Activated naive CD4-positive, alpha-beta T cell treated with anti-CD3 and anti-CD28 coated beads for 36 hours (primary cell): ENCODE measurements at regions not wholly inside any gene's neighbourhood (a gene's known extent, or its start where the extent isn't known, plus 50 kb on each side); places are given as distances from the start of the nearest gene placed in this dataset.

Experiments
- CTCF ChIA-PET: fragments of 350-600 bp; sonication (Branson Sonifier 250); formaldehyde crosslinking; loops from one replicate; lab custom pipeline; 2021; ENCODE audit warnings: antibody characterized with exemption; lab: Charles Lee
- DNase-seq: peaks from one replicate; pipeline ENCODE4 v3.0.0-alpha.2; 2020
- H3K27ac Mint-ChIP-seq: one replicate; pipeline ENCODE4 v1.8.0; 2021; ENCODE audit warnings: mild to moderate bottlenecking, mixed read lengths
- H3K27me3 Mint-ChIP-seq: one replicate; pipeline ENCODE4 v1.8.0; 2021; ENCODE audit warnings: low read depth, mixed read lengths
- H3K36me3 Mint-ChIP-seq: one replicate; pipeline ENCODE4 v1.8.0; 2021; ENCODE audit warnings: low read depth, mixed read lengths
- H3K4me1 Mint-ChIP-seq: one replicate; pipeline ENCODE4 v1.8.0; 2021; ENCODE audit warnings: low read depth, mixed read lengths
- H3K4me3 Mint-ChIP-seq: one replicate; pipeline ENCODE4 v1.8.0; 2021; ENCODE audit warnings: mild to moderate bottlenecking, moderate library complexity, mixed read lengths
- H3K9me3 Mint-ChIP-seq: one replicate; pipeline ENCODE4 v1.8.0; 2021; ENCODE audit warnings: mixed read lengths
- intact Hi-C: fragments of 100-400 bp; cut with micrococcal nuclease; formaldehyde crosslinking; loops from one replicate; pipeline ENCODE4 v1.15.1; 2023

DNA sequence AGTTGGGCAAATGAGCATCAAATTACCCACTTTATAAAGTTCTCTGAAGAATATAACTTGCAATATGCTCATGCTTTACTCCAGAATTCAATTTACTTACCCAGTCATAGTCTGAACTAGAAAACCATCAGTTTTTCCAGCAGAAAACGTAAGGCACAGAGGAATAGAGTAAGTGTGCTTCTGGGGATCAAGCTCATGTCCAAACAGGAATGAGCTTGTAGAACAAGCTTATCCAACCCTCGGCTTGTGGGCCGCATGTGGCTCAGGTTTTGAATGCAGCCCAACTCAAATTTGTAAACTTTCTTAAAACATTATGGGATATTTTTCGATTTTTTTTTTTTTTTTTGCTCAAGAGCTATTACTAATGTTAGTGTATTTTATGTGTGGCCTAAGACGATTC, 308.5 kb upstream of the KLF12 start:
- H3K36me3 Mint-ChIP-seq = no peaks in the 10 kb centered on the region
- no peak overlapping the region for H3K27ac Mint-ChIP-seq
- H3K4me3 Mint-ChIP-seq = no peak overlapping the region
- DNase-seq = no peak
- no peaks in the 10 kb centered on the region for H3K27me3 Mint-ChIP-seq
- CTCF ChIA-PET = interaction anchor here (0.7 kb wide), 1 partner anchor 60 kb away, joined by 3 read pairs; no protein-coding TSS in a partner anchor
- intact Hi-C loops = no loop called here
- H3K9me3 Mint-ChIP-seq = no peaks in the 10 kb centered on the region
- H3K4me1 Mint-ChIP-seq = no peaks in the 10 kb centered on the region

- DNase-seq = no peak
- H3K4me3 Mint-ChIP-seq = no peak overlapping the region
- CTCF ChIA-PET = no interaction called here
- H3K36me3 Mint-ChIP-seq = no peaks in the 10 kb centered on the region
- H3K27me3 Mint-ChIP-seq = no peaks in the 10 kb centered on the region
- intact Hi-C loops = no loop called here
- no peaks in the 10 kb centered on the region for H3K4me1 Mint-ChIP-seq
- H3K27ac Mint-ChIP-seq = no peak overlapping the region
- H3K9me3 Mint-ChIP-seq = no peaks in the 10 kb centered on the region
Measured at GRCh38 chr13:74438901-74439300, 304.7 kb upstream of the KLF12 start.

GRCh38 chr13:74434782-74435181, 300.6 kb upstream of the KLF12 start:
- no peak for DNase-seq
- no peaks in the 10 kb centered on the region for H3K4me1 Mint-ChIP-seq
- no peaks in the 10 kb centered on the region for H3K27me3 Mint-ChIP-seq
- CTCF ChIA-PET = no interaction called here
- no peaks in the 10 kb centered on the region for H3K9me3 Mint-ChIP-seq
- intact Hi-C loops = no loop called here
- H3K4me3 Mint-ChIP-seq = no peak overlapping the region
- no peak overlapping the region for H3K27ac Mint-ChIP-seq
- no peaks in the 10 kb centered on the region for H3K36me3 Mint-ChIP-seq

- intact Hi-C loops = no loop called here
- H3K4me1 Mint-ChIP-seq = no peaks in the 10 kb centered on the region
- CTCF ChIA-PET = no interaction called here
- no peaks in the 10 kb centered on the region for H3K36me3 Mint-ChIP-seq
- no peak overlapping the region for H3K27ac Mint-ChIP-seq
- no peaks in the 10 kb centered on the region for H3K27me3 Mint-ChIP-seq
- DNase-seq = no peak
- peaks cover 1% of the 10 kb centered on the region for H3K9me3 Mint-ChIP-seq
- H3K4me3 Mint-ChIP-seq = no peak overlapping the region
Measured at GRCh38 chr13:74424455-74424854, 290.3 kb upstream of the KLF12 start.

DNA sequence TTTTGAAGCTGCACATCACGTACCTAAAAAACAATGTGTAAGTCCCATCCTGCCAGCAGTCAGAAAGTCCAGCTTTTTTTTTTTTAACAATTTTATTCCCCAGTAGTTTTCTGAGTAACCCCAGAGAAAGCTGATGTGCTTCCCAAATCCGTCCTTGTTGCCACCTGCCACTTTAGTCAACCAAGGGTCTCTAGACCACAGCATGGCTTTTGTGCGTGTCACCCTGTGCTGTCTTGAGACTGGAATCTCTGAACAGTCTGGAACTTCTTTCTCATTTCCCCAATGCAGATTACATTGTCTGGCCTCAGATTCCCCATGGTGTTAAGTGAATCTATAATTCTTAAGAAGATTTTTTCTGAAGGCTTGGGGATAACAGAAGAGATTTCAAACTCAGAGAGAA, 289.2 kb upstream of the KLF12 start:
- Mint-ChIP-seq H3K36me3 (no peaks in the 10 kb centered on the region), H3K9me3 (peaks cover 1% of the 10 kb centered on the region), H3K27ac (no peak overlapping the region), H3K4me3 (no peak overlapping the region), H3K4me1 (no peaks in the 10 kb centered on the region), H3K27me3 (no peaks in the 10 kb centered on the region)
- intact Hi-C loops = no loop called here
- CTCF ChIA-PET = interaction anchor here (0.6 kb wide), 1 partner anchor 305 kb away, joined by 3 read pairs; no protein-coding TSS in a partner anchor
- DNase-seq = no peak

GRCh38 chr13:74414458-74414857, 280.3 kb upstream of the KLF12 start:
- H3K4me1 Mint-ChIP-seq = no peaks in the 10 kb centered on the region
- no peaks in the 10 kb centered on the region for H3K9me3 Mint-ChIP-seq
- no peak overlapping the region for H3K4me3 Mint-ChIP-seq
- H3K27me3 Mint-ChIP-seq = no peaks in the 10 kb centered on the region
- intact Hi-C loops = no loop called here
- DNase-seq = no peak
- CTCF ChIA-PET = interaction anchor here (0.6 kb wide), 1 partner anchor 40 kb away, joined by 5 read pairs; no protein-coding TSS in a partner anchor
- H3K36me3 Mint-ChIP-seq = peaks cover 3% of the 10 kb centered on the region
- H3K27ac Mint-ChIP-seq = no peak overlapping the region

GRCh38 chr13:74413482-74413881, 279.3 kb upstream of the KLF12 start:
- H3K9me3 Mint-ChIP-seq = no peaks in the 10 kb centered on the region

DNA sequence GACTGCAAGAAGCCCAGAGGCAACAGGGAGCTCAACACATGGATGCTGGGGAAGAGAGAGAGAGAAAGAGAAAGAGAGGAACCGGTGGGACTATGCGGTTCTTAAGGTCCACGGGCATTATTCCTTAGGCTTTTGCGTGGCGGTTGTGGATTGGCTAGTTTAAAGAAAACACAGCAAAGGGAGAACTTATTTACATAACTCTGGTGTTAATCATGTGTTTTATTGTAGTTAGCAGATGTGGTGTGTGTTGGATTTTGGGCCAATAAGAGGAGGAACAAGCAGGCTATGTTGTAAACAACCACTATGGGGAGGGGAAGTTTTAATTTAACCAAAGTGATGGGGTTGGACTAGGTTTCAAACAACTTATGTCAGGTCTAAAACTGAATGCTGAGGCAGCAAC, 275.3 kb upstream of the KLF12 start:
- Mint-ChIP-seq H3K27me3 (no peaks in the 10 kb centered on the region), H3K4me1 (no peaks in the 10 kb centered on the region), H3K36me3 (peaks cover 9% of the 10 kb centered on the region), H3K9me3 (peaks cover 1% of the 10 kb centered on the region), H3K4me3 (no peak overlapping the region), H3K27ac (no peak overlapping the region)
- DNase-seq = no peak
- intact Hi-C loops = no loop called here
- CTCF ChIA-PET = no interaction called here

More at GRCh38 chr13:74413482-74413881, 279.3 kb upstream of the KLF12 start:
- peaks cover 4% of the 10 kb centered on the region for H3K36me3 Mint-ChIP-seq
- no peaks in the 10 kb centered on the region for H3K27me3 Mint-ChIP-seq
- no peak overlapping the region for H3K27ac Mint-ChIP-seq
- intact Hi-C loops = no loop called here
- H3K4me1 Mint-ChIP-seq = no peaks in the 10 kb centered on the region
- no peak for DNase-seq
- H3K4me3 Mint-ChIP-seq = no peak overlapping the region
- CTCF ChIA-PET = no interaction called here

GRCh38 chr13:74406420-74406819, 272.2 kb upstream of the KLF12 start:
- H3K9me3 Mint-ChIP-seq = peaks cover 1% of the 10 kb centered on the region
- H3K4me3 Mint-ChIP-seq = no peak overlapping the region
- no peaks in the 10 kb centered on the region for H3K27me3 Mint-ChIP-seq
- intact Hi-C loops = no loop called here
- DNase-seq = no peak
- no peak overlapping the region for H3K27ac Mint-ChIP-seq
- CTCF ChIA-PET = no interaction called here
- H3K4me1 Mint-ChIP-seq = no peaks in the 10 kb centered on the region
- H3K36me3 Mint-ChIP-seq = peaks cover 13% of the 10 kb centered on the region

DNA sequence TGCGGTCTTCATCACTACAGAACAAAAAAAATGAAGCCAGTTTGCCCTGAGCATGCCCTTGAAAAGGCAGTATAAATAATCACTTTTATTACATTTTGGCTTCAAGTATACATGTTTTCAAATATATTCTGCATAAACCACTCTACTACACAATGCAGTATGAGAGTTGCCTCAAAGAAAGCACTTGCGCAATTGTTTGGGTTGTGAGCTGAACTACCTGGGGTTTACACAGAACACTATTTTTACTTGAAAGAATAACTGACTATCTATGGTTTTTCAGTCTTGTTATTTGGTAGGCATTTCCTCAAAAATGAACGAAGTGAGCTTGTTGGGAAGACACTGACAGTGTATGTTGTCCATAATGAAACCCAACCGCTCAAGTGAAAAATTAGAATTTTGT, 264.4 kb upstream of the KLF12 start:
- Mint-ChIP-seq H3K4me1 (no peaks in the 10 kb centered on the region), H3K27ac (no peak overlapping the region), H3K4me3 (no peak overlapping the region), H3K36me3 (peaks cover 8% of the 10 kb centered on the region), H3K9me3 (no peaks in the 10 kb centered on the region), H3K27me3 (no peaks in the 10 kb centered on the region)
- no peak for DNase-seq
- intact Hi-C loops = no loop called here
- CTCF ChIA-PET = no interaction called here

- Mint-ChIP-seq H3K4me1 (no peaks in the 10 kb centered on the region), H3K27me3 (no peaks in the 10 kb centered on the region), H3K9me3 (peaks cover 25% of the 10 kb centered on the region), H3K4me3 (no peak overlapping the region), H3K27ac (no peak overlapping the region), H3K36me3 (peaks cover 27% of the 10 kb centered on the region)
- DNase-seq = no peak
- intact Hi-C loops = no loop called here
- CTCF ChIA-PET = no interaction called here
Measured at GRCh38 chr13:74389056-74389455, 254.9 kb upstream of the KLF12 start.

GRCh38 chr13:74388626-74389025, 254.4 kb upstream of the KLF12 start:
- DNase-seq = no peak
- Mint-ChIP-seq H3K9me3 (peaks cover 25% of the 10 kb centered on the region), H3K36me3 (peaks cover 31% of the 10 kb centered on the region), H3K27ac (no peak overlapping the region), H3K27me3 (no peaks in the 10 kb centered on the region), H3K4me1 (no peaks in the 10 kb centered on the region), H3K4me3 (no peak overlapping the region)
- CTCF ChIA-PET = interaction anchor here (0.6 kb wide), 1 partner anchor 613 kb away, joined by 3 read pairs; no protein-coding TSS in a partner anchor
- intact Hi-C loops = no loop called here

DNA sequence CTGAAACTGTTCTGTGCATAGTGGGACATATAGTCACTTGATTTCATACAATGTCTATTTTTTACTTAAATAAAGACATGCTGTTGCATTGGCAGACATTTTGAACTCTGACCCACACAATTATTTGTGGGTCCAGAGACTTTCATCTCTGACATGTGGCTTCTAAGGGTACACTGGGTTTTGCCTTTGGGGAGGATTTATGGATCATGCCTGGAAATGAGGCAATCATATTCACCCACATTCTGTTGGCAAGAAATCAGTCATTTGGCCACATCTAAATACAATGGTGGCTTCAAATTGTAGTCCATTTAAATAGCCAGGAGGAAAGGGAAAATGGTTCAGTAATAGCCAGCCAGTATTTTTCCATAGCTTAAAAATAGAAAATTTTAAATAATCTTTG, 238.3 kb upstream of the KLF12 start:
- Mint-ChIP-seq H3K27me3 (no peaks in the 10 kb centered on the region), H3K36me3 (peaks cover 3% of the 10 kb centered on the region), H3K9me3 (no peaks in the 10 kb centered on the region), H3K4me1 (peaks cover under 1% of the 10 kb centered on the region), H3K4me3 (no peak overlapping the region), H3K27ac (no peak overlapping the region)
- CTCF ChIA-PET = interaction anchor here (0.7 kb wide), 1 partner anchor 1285 kb away, joined by 3 read pairs; no protein-coding TSS in a partner anchor
- DNase-seq = no peak
- intact Hi-C loops = no loop called here
